SHP77 treated with DMSO at 0.1 percent for 48 hours (cell line): ENCODE measurements at regions not wholly inside any gene's neighbourhood (a gene's known extent, or its start where the extent isn't known, plus 50 kb on each side); places are given as distances from the start of the nearest gene placed in this dataset.

Experiments
- DNase-seq: peaks from one replicate; lab custom pipeline; 2025; lab: John Stamatoyannopoulos, UW

DNA sequence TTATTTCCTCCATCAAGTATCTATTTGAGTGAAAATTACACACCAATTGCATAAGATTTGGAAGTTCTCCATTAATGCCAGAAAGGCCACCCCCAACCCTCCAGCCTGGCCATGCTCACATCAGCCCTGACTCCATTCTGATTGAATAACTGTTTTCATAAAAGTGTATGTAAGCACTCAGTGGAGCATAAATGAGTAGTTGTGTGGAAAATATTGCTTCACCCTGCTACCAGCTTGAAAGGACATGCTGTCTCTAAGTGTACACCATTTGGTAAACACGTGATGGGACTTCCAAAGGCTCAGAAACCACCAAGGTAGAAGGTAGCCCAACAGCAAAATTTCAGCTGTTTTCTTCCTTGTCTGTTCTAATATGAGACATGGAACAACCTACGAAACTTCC lies 393.8 kb downstream of the ZNF385D start:
- DNase-seq, result no peak

DNA sequence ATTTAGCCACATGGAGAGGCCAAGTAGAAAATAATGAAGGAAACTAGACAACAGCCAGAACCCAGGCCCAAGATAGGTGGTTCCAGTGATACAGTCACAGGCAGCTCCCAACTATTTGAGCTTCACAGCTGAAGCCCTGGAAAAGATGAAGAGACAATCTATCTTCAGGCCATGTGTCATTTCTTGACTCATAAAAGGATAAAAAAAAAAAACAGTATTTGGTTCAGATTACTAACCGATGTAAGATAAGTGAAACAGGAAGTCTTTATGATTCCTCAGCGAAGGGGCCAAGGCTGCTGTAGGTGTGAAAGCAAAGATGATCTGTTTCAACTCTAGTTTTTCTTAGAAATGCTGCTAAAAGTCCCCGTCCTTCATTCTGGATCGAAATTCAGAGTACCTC lies 394.6 kb downstream of the ZNF385D start:
- no peak for DNase-seq

DNA sequence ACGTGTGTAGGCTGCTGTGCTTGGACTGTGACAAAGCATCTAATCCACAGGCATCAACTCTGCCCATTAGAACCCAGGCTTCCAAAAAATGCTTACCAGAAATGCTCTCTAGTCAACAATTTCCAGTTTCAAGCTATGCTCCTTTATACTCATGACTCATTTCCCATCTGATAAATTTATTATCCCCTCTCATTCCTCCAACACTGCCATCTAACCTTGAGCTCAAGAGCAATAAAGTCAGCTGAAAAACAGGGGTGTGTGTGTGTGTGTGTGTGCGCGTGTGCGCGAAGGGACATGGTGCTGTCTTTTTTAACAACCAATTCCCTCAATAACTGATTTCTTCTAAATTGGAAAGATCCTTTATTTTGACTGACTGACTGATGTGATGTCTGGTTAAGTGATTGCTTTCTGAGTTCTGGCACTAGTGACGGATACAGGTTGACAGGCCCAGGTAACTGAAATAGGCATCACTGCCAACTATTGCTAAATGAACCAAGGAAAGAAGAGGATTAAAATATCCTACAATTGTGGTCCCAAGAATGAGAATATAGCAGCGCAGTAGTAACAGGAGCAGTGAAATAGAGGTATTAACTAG lies 405.5 kb downstream of the ZNF385D start:
- no peak for DNase-seq

DNA sequence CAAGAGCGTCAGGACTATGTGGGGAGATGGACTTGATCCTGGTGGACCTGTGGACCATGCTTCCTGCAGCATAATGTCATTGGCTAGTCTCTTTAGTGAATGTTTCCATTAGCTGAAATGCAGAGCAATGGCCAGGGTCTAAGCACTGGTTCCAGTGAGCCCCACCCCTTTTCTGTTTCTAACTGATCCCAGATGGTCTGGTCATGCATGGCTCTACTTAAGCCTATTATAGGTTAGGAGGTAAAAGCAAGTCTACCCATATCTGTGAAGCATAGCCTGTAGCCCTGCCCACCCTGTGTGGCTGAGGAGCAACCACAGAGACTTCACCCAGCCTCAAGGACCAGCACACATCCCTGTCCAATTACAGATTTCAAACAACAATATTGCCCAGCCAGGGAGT lies 419.2 kb downstream of the ZNF385D start:
- DNase-seq, result no peak

DNA sequence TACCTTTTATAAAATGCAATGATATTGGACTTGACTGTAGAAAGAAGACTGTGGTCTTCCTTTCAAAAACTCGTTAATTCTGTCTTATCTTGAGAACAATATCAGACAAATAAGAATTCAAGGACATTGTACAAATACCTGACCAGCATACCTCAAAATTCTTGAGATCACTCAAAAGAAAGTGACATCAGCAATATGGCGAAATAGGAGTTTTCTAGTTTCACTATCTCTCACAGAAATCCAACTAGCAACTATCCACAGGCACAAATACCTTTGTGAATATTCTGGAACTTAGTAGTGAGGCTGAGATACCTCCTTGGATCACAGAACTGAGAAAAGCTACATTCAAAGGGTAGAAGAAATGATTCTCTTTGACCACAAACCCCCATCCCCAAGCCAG lies 419.7 kb downstream of the ZNF385D start:
- no peak for DNase-seq

DNA sequence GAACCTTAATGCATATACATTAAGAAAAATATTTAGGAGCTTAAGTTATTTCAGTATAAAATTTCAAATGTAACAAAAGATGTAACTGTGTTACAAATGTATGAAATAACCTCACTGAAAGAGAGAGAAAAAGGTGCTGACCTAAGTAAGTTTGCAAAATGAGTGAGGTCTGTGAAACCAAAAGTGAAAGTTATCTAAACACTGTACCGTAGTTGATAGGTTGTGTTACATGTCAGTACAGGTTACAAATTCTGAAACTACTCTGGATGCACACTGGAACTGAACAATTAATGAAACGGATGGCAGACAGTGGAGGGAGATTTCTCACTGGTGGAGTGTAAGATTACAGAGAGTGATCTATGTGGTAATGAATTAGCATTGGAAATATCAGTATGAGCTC lies 420.7 kb downstream of the ZNF385D start:
- DNase-seq, result no peak

DNA sequence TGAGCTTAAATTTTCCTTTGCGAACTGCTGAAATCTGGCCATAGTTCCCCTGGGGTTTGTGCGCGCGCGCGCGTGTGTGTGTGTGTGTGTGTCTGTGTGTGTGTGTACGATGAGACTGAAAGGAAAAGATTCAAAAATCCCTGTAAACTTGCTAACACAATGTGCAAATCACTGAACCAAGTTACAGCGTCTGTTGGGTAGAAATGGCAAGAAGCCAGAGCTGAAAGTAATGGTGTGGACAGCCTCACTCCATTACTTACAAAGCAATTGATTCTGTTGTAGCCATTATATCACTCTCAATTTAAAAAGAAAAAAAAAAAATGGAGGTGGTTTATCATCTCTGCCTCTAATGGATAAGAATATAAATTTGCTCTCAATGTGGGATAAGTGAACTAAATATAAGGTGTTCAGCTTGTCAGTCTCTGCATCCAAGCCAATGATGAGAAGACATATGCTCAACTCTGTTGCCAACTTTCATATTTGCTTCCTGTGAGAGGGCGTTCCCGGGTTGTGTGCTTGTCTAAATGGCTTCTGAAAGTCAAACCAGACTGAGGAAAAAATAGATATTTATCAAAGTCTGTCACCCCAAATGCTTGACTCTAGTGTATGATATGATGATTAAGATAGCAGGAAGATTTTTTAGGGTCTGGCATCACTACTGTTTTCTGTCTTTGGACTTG lies 422.2 kb downstream of the ZNF385D start:
- no peak for DNase-seq

DNA sequence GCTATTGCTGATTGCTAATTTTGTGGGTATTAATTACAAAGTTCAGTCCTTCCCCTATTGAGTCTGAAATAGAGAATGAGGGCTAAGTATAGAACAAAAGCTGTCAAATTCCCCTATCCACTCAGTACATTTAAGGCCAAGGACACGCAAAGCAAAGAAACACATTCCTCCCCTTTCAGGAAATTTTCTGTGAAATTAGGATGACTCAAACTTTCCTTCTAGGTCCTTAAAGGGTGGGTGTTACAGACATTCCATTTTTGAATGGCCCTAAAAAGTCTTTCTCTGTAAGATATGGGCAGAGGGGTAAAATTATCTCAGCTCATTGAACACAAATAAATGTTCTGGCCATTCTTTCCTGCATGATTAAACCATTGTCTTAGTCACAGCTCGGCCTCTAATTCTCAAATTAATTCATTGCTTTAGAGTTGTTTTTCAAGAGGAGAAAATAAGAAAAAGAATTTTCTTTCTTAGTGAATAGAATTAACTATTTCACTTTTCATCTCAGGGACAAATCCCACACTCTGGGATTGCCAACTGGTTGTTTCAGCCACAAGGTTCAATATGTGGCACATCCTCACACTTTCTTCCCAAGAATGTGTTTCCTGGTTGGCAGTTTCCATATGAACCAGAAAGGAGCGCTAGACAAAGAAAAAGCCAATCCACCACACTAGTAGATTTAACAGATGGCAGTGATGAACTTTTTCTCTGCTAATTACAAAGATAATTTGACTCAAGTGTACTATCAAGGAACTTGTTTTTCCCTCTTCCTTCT lies 424.1 kb downstream of the ZNF385D start:
- no peak for DNase-seq

DNA sequence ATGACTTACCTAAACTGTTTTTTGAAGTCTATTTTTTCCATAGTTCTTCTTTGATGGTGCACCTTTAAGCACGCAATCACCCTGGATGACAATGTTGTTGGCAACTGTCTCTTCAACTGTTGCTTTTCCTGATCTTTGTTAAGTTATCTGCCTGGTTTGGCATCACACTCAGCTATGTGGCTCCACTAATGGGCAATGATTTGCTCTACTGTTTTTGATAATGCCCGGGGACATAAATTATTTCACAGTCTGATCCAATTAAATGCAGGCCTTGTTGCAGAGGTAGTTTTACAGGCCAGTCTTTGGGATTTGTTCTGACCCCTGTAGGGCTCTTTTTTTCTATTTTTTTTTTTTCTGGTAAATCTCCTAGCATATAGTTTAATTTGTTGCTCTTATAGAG lies 436.3 kb downstream of the ZNF385D start:
- DNase-seq, result no peak

DNA sequence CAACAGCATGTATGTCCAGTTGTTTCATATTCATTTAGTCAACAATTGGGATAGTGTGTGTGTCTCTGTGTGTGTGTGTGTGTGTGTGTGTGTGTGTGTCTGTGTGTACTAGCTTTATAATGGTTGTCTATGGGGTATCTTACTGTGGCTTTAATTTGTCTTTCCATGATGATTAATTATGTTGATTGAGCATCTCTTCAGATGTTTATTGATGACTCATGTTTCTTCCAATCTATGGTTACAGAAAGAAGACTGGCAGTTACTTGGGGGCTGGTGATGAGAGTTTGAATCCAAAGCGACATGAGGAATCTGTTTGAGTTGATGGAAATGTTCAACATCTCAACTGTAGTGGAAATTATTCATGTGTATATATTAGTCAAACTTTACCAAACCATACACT lies 440.1 kb downstream of the ZNF385D start:
- DNase-seq, result no peak

DNA sequence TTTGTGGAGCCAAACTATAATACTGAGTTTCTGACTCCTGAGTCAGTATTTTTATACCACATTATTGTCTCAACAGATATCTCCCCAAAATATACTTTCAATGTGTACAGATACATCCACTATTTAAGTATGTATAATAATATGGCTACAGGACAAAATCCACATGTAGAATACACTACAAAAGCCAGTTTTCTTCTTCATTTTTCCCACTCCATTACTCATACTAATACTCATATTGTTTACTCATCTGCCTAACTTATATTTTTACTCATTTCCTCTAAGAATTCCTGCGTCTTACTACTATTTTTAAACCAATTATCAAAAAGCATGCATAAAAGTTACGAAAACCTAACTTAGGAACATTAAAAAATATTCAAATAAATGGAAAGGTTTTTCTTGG lies 440.8 kb downstream of the ZNF385D start:
- DNase-seq, result no peak

DNA sequence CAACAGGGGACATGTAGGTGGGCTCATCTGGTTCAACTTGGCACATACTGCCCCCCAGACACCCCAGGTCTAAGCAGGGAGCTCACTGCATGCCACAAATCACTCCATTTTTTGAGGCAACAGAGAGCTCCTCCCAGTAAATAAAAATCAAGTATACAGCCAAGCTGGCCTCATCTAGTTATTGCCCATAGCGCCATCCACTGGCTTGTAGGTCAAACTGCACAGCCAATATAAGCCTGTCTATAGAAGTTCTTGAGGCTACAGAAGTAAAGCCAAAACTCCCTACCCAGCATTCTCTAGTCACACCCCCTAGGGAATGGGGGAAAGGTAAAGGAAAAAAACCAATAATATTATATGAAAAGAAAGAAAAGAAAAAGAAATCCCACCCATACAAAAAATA lies 453.7 kb downstream of the ZNF385D start:
- no peak for DNase-seq

DNA sequence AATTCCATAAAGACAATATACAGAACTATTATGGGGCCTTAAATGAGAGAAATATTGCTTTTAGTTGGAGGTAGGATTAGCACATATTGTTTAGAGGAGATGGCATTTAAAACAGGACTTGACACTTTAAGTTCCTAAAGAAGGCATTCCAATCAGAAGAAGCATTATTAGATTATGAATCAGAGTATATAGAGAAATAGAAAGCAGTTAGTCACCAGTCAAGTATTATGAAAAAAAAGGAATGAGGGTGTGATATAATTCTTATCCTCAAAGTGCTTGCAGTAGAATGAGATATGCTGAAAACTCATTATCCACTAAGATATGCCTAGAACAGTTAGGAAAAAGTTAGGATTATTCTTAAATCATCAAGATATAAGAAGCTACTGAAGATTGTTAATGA lies 456.2 kb downstream of the ZNF385D start:
- DNase-seq, result no peak

DNA sequence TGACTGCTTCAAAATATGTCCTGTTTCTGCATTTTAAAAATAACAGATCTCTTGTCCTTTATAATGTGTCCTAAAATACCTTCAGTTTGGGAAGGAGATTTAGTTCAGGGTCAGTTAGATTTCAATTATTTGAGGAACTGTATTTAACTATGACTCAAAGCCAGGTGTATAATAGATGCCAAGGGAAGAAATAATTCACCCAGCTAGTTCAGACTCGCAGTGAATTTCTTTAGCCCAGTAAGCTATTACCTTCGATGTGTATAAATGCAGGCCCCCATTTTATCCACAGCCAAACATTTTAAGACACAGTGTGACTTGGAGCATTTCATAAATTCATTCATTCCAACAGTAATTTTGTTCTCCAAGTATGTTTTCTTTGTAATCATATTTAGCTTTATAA lies 458.0 kb downstream of the ZNF385D start:
- no peak for DNase-seq

DNA sequence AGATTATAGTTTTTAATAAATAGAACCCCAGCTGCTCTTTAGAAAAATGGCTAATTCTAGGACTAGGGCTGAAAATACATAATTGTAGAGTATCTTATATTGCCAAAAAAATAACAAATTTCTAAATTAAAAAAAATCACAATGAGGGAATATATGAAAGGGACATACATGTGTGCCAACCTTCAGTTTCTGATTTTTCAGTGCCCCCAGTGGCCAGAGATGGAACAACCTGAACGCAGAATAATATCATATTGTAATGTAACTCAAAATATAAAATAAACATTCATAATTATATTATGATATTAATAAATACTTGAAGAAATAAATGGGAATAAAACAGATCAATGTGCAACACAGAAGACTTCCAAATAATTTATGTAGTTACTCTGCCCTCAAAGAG lies 460.5 kb downstream of the ZNF385D start:
- DNase-seq, result no peak

DNA sequence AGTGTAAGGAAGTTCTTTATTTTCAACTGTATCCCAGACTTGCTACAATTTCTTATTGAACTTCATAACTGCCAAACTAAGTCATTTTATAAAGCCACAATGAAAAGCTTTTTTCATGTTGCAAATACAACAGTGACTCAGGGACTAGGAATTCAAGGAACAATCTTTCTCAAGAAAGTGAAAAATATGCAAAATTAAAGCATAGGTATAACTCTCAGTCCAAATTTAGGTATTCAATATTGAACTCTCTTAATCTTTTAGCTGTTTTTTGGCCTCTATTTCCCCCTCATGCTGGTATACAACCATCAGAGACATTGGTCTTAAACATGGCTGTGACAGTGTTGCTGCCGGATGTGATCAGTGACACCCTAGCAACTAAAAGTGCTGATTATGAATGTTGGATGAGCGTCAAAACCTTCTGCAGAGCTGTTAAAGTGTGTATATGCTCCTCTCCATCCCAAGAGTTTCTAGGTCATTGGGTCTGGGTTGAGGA lies 476.9 kb downstream of the ZNF385D start:
- no peak for DNase-seq

DNA sequence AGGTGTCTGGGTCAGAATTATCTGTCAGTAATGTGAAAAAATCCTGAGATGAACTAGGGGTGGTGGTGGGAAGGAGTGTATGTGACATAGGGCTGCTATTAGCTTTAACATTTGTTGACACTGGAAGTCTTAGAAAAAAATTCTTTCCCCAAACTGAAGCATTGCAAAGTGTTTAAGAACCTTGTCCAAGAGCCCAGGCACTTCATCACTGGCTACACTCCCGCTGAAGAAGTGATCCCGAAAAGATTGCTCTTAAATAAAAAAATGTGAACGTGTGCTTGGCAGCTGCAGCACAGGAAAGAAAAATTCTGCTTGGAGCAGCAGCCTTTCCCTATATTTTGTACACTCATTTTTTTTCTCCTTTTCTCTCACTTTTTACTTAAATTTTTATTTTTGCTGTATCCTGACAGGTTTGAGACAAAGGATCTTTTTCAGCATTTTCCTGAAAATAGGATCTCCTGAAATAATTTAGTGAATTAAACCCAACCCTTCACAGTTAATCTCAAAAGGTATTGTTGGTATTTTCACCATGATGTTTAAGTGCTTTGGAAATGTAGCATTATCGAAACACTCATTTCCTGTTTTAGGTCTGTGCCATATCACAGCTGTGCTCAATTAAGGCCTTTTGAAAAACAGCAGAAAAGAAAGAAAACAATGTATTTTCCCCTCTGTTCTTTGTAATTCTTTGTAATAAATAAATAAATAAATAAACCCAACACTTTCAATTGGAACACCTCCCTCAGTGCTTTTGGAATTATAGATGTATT lies 477.6 kb downstream of the ZNF385D start:
- no peak for DNase-seq

DNA sequence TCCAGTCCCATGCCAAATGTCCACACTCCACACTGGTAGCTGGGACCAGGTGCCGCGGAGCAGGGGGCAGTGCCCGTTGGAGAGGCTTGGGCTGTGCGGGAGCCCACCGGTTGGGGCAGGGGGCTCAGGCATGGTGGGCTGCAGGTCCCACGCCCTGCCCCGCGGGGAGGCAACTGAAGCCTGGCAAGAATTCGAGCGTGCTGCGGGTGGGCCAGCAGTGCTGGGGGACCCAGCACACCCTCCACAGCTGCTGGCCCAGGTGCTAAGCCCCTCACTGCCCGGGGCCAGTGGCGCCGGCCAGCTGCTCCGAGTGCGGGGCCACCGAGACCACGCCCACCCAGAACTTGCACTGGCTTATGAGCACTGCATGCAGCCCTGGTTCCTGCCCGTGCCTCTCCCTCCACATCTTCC lies 479.4 kb downstream of the ZNF385D start:
- no peak for DNase-seq

DNA sequence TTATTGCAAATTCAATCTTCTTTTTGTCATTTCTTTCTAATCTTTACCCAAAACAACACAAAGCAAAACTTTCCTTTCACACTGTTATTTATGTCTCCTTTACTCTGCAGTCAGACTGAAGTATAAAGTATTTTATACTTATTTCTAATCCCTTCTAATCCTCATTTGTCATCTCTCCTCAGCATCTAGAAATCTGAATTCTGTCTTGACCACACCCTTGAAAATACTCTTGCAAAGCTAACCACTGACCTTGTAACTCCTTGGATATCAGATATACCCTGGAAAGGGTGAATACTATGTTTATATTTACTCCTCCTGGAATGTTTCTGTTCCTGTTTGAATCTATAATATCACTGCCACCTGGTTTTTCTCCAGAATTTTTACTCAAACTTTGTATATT lies 481.1 kb downstream of the ZNF385D start:
- DNase-seq, result no peak

DNA sequence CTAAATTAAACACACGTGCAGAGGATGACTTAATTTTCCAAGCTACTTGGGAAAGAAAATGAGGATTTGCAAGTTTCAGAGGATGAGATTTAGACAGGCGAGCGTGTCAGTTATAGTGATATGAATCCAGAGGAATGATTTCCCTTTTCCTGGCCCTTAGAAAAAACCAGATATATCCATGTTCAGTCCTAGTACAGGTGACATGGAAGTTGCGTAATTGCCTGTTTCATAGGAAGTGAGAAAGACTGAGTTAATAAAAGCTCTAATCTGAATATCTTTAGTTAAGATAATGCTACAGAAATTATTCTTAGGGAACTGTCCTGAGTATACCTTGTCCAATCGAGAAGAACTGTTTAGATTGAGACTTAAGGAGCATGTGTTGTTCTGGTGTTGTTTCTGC lies 490.5 kb downstream of the ZNF385D start:
- no peak for DNase-seq

DNA sequence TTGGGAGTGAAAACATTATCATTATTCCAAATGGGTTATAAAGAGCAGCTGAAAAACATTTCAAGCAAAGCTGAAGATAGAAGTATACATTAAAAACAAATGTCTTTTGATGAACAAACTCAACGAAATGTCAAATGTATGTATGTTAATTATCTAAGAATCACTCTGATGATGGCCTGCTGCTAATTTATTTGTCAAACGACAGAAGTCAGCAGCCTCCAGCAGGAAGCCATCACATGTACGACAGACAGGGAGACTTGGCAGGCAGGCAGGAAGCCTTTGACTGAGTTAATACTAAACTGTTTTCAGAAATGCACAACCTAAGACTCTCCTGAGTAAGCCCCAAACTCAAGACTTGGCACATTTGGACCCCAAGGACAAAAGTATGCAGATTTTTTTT lies 491.1 kb downstream of the ZNF385D start:
- no peak for DNase-seq

DNA sequence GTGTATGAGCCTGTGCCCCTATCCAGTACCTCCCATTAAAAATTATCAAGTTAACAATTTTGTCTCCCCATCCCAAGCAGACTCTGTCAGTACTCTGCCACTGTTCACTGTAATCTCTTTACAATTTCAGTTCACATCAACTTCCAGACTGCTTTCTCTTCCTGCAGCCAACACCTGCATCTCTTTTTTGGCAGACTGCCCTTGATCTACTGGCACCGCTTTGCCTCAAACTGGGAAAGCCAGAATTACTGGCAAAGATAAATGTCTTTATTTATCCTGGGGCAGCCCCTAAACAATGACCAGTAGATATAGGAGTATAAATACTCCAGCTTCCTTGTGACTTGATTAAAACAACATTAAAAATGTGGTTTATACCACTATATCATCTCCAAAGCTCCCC lies 494.1 kb downstream of the ZNF385D start:
- DNase-seq, result peak; percentile 56

DNA sequence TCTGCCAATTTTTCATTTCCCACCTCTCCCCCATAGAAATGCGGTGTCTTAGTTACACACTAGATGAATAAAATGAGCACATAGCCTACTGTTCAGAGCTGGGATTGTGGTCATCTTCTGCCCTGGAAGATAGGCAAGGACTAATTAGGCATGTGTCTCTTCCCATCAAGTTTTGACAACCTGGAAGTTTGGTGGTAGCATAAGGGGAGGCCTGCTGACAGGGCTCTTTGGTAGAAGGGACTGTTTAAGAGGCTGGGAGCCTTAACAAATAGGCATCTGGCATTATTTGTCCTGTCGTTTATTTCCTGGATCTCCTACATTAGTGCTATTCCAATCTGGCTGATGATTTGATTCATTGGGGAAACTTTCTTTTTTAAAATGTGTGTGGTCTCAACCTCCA lies 512.3 kb downstream of the ZNF385D start:
- no peak for DNase-seq
